GM19468 (cell line): ENCODE measurements at regions not wholly inside any gene's neighbourhood (a gene's known extent, or its start where the extent isn't known, plus 50 kb on each side); places are given as distances from the start of the nearest gene placed in this dataset.
"Not testable (repeated sequence)": the region's sequence is repeated elsewhere in the genome, so short reads cannot be mapped to it uniquely, and the experiment has no call there.

Experiments
- ATAC-seq: cut with Tn5 transposase; IDR thresholded peaks from one replicate; pipeline ENCODE4 v1.9.1; 2021; ENCODE audit warnings: mild to moderate bottlenecking, moderate library complexity, moderate number of reproducible peaks; ENCODE audit not compliant: unreplicated experiment; ENCODE audit errors: extremely low read depth

DNA sequence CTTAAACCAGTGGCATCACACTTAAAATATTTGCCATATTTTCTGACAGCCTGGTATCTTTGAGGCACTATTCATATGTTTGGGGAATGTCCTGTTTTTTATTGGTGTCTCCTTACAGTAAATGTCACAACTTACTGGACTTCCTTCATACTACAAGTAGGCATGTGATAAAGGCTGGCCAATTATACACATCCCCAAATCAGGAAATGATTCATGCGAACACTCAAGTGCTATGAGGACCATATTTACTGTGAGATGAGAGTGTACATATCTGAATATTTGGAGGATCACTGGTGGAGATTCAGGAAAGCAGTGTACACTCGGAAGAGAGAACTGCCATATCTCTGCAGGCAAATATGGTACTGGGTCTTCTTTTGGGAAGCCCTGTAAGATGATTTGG is 913.8 kb upstream of the CHORDC1 start:
- ATAC-seq: no peak

DNA sequence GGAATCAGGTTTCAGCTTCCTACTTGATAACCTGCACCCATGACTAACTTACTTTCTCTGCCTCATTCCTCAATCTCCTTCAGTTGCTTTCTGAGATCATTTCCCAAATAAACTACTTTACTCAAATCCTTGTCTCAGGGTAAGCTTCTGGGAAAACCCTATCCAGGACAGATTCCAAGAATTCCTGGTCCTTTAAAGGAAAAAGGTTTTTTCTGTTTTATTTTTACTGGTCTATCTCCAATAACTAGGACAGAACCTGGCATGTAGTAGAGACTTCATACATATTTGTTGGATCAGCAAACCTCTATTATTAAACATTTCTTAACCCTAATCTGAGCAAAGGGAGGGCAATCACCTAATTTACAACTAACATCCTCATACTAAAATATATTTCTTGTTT is 910.5 kb upstream of the CHORDC1 start:
- ATAC-seq: no peak

DNA sequence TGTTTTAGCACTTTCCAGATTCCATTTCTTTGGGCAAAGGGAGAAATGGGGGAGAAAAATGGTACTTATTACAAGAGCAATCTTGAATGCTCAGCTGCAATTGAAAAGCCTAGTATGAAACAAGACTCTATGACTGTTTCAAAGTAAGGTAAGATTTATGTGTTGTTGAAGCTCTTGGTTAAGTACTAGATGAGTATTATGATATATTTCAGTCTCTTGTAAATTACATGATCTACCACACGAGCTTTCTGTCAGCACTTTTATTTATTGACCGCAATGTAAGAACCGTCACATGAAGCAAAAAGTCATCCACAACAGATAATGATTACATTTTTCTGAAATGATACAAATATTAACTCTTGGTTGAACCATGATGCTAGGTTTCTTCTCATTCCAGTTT is 906.7 kb upstream of the CHORDC1 start:
- ATAC-seq: no peak

DNA sequence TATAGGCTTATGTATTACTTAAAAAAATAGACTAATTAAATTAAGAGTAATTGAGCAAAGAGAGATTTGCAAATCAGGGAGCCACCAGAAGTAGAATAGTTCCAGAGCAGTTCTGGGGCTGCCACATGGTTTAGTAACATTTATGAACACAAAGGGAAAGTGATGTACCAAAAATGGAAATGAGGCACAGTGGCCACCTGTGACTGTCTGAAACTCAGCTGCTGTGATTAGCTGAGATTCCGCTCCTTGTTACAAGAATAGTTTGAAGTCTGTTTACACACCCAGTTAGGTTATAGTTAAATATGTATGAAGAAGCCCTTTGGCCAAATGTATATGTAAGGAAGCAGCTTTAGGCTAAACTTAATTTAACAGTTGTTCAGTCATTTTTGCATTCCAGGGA is 901.5 kb upstream of the CHORDC1 start:
- no peak for ATAC-seq

DNA sequence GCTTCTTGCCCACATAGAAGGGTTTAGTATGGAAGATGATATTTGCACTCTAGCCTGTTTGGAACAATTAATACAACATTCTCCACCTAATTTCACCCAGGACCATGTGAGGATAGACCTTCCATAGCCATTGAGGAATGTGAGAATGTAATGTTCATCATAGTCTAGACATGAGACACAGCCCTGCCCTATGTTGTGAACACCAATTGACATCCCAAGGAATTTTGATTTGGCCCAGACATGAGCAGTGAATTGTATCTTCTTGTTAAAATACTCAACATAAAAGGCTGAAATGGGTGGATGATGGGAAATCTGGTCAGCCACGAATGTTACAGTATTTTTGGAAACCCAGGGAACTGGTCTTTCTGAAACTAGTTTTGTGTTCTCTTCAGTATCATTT is 892.3 kb upstream of the CHORDC1 start:
- ATAC-seq: no peak

DNA sequence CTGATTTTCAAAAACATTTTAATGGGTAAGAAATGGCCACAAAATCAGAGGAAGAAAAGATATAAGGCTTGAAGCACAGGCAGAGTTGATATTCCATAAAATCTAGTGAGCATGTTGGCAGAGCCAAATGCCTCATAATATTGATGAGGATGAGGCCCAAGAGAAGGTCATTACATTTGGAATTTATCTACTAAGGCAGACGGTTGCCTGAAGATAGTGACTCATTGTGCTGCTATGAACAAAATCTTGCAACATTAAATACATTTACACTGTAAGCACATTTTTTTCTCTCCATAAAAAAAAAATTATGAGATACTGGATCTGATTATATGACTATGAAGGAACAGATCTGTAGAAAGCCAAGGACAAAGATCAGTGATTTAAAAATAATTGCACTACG is 881.4 kb upstream of the CHORDC1 start:
- ATAC-seq: no peak

DNA sequence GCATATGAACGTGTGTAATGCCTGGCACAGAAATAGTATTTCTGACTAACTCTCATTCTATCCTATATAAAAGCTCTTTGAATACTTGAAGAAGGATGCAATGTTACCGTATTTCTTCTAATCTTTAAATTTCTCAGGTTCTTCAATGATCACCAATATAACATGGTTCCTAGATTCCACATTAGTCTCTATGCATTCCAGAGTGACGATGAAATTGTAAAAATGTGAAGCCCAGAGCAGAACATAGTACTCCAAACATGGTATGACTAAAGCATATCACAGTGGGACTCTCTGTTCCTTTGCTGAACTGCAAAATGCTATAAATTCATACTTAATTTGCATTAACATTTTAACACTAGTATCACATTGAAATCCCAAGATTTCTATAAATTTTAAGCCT is 877.6 kb upstream of the CHORDC1 start:
- ATAC-seq: no peak

DNA sequence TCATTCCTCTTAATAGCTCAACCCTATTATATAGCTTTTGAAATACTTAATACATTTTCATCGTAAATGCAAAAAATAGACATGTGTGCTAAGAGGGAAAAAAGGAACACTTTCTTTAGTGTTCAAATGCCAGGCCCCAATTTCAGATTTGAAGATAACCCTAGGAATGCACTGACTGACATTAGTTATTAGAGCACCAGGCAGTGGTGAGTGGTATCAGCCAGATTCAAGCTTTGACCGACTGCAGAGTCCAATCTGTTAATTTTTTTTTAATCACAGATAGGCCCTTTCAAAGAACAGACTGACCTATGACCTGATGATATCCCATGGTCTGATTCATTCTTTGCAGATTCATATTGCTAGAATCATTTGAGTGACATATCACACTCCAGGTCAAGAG is 874.2 kb upstream of the CHORDC1 start:
- no peak for ATAC-seq

DNA sequence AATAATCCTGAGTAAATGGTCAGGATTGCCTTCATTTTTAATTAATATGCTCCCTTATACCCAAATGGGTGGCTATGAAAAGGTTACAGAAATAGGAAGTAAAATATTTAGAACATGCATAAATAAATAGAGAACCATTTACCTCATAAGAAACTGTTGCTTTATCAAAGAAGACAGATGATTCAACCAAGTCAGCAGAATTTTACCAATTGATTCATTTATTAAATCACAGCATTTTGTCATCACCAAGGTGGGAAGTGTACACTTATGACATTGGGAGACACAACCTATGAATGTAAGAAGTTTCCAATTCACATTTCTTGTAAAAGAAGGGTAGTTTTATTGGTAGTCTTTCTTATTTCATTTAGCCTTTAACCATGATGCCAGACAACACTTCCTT is 870.3 kb upstream of the CHORDC1 start:
- ATAC-seq: no peak

DNA sequence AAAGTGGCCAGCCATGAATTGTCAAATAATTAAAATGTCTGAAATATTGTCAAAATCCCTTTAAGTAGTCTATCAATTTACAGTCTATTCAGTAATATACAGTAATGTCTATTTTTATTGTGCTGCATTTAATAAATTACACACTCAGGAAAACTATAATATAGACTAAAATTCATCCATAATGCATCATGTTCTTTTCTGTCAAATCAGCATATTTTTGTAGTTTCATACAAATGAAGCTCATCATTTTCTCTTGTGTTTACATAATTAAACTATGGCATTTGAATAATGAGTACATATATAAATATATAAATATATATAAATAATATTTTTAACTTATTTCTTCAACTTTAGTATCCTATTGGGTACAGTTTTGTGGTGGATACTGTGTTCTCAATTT is 868.7 kb upstream of the CHORDC1 start:
- no peak for ATAC-seq

DNA sequence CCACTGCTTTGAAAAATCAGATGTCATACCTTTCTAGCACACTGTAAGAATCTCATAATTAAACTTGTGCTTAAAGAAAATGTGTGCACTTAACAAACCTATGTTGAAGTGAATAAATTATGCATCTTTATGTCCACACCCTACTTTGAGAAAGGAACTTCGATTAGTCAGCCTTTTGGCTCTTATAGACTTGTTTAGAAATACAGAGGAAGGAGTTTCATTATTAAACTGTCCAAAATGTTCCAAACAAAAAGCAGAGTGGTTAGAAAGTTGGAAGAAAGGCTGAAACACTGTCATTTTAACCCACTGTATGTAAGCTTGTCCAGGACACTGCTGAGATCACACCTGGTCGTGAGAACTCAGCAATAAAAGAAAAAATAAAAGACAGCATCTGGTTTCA is 863.2 kb upstream of the CHORDC1 start:
- ATAC-seq: no peak

DNA sequence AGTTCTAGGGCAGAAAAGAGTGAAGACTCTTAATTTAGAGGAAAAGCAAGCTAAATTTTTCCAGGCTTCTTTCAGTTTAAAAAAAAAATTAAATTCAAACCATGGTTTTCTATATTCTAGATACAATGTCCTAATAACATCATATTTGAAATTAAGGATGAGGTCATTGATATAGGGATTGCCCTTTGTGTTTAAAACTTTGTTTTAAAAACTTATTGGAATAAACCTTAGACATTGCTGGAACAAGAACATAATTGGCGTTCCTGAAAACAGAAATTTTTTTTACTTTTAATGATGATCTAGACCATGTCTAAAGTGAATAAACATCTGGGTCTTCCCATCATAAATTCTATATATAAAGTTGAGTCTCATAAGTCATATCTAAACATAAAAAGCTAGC is 859.4 kb upstream of the CHORDC1 start:
- ATAC-seq: no peak

DNA sequence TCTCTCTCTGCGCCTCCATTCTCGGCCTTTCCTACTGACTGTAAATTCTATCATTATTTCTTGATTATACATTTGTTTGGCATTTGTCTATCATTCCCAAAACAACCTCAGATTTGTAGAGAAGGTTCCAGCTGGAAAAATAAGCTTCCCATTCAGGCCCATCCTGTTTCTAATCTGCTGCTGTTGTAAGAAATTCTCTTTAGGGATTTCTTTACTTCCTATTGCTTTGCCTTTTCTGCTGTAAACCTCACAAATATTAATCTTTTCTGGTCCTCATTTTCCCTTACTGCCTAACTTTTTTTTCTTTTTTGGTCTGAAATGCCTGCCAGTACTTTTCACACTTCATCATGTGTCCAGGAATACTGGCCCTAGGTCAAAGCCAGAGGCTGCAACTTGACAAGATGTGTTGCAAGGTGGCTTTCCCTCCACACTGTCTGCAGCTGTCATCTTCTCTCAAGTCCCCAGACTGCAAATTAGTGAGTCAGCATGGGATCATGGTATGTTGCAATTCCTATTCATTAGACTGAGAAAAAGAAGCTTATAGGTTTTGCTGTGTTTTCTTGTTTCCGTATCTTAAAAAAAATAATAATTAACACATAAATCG is 858.7 kb upstream of the CHORDC1 start:
- no peak for ATAC-seq

DNA sequence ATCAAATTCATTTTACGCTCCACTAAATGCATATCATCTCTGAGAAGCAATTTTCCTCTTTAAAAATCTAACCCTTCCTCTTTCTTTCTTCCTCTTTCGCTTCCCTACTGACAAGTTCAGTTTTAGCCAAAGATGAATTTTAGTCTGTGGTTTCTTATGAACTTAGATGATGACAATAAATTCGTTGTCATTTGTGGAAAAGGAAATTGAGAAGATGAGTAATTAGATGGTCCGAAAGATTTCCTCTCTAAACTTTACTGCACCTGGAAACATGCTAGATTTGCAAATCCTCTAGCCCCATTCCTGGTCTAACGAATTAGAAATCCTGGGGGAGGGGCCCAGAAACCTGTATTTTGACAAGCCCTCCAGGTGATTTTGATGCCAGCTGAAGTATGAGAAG is 855.4 kb upstream of the CHORDC1 start:
- no peak for ATAC-seq

DNA sequence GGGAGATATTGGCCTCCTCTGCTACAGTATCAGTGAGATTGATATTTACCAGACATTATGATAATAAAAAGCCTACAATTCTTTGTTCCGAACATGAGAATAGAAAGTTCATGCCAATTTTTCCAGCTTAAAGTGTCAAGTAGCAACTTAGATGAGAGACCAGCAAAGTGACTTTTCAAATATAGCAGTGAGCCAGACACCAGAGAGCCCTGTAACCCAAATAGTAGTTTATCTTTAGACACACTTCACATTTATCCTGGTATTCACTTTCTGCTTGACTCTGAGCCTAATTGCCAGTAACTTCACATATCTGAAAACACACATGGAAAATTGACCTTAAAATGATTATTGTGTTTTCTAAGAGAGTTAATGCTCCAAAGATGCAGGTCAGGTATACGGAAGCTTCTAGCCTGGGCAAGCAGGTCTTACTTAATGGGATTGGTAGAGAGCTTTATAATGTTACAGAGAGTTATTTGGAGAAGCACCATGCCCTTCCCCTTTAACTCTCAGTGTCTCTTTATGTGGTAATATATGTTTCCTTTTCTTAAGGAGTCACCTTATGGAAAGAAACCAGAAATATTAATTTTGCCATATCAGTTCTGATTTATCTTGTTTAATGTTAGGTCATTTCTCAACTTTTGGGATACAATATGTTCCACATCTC is 852.3 kb upstream of the CHORDC1 start:
- ATAC-seq: no peak

DNA sequence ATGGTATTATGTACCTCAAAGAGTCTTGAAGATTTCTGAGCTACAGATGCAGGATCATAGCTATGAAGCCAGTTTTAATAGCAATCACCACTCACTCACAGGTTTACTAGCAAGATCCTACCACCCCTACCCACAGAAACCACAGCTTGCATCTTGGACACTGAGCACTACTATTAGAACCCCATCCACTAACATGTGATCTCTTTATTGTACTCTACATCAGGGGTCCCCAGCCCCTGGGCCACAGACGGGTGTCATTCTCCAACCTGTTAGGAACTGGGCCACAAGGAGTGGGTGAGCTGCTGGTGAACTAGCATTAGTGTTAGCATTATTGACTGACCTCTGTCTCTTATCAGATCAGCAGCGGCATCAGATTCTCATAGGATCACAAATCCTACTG is 844.8 kb upstream of the CHORDC1 start:
- no peak for ATAC-seq

DNA sequence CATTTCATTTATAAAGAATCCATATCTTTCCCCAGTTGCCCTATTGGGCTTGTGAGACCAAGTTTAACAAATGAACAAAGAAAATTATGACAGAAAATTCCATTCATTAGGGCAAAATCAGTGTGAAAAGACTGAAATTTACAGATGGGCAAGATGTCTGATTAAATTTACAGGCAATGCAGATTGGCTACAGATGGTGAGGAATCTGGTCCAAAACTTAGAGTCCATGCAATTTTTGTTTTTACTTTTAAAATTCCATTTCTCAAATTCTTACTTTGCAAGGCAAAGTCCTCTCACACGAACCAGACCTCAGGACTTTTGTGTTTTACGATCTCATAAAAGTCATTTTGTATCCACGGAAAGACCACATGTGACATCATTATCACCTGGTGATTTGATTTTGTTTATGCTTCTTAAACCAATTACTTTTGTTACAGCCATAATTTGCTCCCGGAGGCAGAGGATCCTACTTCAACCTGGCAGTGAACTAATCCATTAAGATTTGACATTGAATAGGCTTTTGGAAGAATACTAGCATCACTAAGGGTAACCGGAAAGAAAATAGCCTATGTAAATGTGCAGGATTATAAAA is 843.7 kb upstream of the CHORDC1 start:
- no peak for ATAC-seq

DNA sequence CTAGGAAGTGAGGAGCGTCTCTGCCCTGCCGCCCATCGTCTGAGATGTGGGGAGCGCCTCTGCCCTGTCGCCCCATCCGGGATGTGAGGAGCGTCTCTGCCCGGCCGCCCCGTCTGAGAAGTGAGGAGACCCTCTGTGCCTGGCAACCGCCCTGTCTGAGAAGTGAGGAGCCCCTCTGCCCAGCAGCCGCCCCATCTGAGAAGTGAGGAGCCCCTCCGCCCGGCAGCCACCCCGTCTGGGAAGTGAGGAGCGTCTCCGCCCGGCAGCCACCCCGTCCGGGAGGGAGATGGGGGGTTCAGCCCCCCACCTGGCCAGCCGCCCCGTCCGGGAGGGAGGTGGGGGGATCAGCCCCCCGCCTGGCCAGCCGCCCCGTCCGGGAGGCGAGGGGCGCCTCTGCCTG is 840.5 kb upstream of the CHORDC1 start:
- not testable (repeated sequence) for ATAC-seq

DNA sequence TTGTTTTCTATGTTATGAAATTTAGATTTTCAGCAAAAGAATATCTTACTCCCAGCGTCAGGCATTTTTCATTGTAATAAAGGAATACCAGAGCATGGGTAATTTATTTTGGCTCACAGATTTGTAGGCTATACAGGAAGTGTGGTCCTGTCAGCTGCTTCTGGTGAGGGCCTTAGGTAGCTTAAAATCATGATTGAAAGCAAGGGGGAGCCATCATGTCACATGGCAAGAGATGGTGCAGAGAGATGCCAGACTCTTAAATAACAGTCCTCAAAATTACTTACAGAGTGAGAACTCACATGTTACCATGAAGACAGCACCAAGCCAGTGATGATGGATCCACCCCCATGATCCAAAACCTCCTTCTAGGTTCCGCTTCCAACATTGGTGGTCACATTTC is 825.0 kb upstream of the CHORDC1 start:
- ATAC-seq: no peak

DNA sequence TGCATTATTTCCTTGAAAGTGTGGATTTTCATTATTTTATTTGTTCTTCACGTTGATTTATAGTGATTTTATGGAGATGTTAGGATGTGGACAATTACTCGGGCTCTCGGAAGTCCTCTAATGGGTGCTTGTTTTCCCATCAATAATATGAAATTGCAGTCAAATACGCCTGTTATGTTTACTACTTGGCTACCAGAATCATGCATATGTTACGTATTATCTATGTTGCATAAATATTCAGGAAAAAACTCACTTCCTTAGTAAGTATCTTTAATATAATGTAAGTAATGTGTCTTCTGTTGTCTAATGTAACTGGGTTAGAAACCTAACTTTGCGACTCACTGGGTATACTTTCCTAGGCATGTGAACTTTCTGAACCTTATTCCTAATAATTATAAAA is 823.4 kb upstream of the CHORDC1 start:
- ATAC-seq: no peak

DNA sequence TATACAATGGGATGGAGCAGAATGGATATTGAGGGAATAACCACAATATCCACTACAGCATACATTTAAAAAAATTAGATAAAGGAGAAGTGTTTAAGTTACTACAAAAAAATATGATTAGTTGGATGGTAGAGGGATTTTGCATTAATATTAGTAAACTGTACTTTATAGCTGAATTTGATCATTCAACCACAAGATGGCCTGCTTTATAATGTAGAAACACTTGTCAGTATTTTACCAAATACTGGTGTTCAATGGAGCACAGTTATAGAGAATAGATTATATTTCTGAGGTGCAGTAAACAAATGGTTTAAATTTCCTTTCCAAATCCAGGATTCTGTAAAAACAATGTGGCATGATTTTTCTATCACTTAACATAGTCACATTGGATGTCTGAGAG is 818.8 kb upstream of the CHORDC1 start:
- no peak for ATAC-seq

DNA sequence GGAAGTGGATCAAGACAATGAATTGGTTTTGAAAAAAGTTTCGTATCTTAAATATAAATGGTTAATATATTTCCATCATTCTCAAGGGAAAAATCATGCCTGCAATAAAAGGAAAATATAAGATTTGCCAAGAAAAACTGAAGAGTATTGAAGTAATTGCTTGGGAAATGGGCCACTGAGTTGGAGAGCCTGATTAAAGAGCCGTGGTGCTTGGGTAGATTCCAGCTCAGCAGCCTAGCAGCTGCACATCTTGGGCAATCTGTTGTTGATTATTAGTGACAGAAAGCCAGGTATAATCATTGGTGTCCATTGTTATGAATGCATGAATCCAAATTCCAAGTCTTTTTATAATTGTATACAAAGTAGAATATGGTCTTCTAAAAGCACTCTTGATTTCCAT is 800.9 kb upstream of the CHORDC1 start:
- ATAC-seq: no peak
